ENCODE measurements at regions not wholly inside any gene's neighbourhood (a gene's known extent, or its start where the extent isn't known, plus 50 kb on each side); places are given as distances from the start of the nearest gene placed in this dataset.

- DNase-seq (ENCODE audit: low read depth in 4 of 4, low spot score in 1 of 4), result no peak
These were observed 54.6 kb upstream of the PAX6 start for GRCh38 chr11:31865606-31866300.

GRCh38 chr11:31863170-31863832 is 52.2 kb upstream of the PAX6 start:
- DNase-seq (ENCODE audit: low read depth in 4 of 4, low spot score in 1 of 4), result no peak

- no peak for DNase-seq (ENCODE audit: low read depth in 4 of 4, low spot score in 1 of 4)
These were observed 49.9 kb upstream of the PAX6 start for GRCh38 chr11:31861011-31861410.

Data from stimulated activated CD4-positive, alpha-beta T cell treated with anti-CD3 and anti-CD28 coated beads, Interleukin-1b, Interleukin-23, amount 100 ng/mL, for 24 hours (primary cell).